ACC112 (cell line): ENCODE measurements at regions not wholly inside any gene's neighbourhood (a gene's known extent, or its start where the extent isn't known, plus 50 kb on each side); places are given as distances from the start of the nearest gene placed in this dataset.

Experiments
- H2AFZ ChIP-seq: fragments of 200-600 bp; sonication (generic); one replicate; pipeline ENCODE4 v1.6.0; 2017; ENCODE audit warnings: antibody characterized with exemption, low read length; ENCODE audit not compliant: unreplicated experiment
- H3K27ac ChIP-seq: fragments of 200-600 bp; sonication (generic); 2 replicates; pipeline ENCODE4 v1.5.1; 2014; ENCODE audit warnings: low read depth, mild to moderate bottlenecking, antibody characterized with exemption, low read length, moderate library complexity
- H3K27me3 ChIP-seq: fragments of 200-600 bp; sonication (generic); 2 replicates; pipeline ENCODE4 v1.6.1; 2014; ENCODE audit warnings: mild to moderate bottlenecking, antibody characterized with exemption, low read length, moderate library complexity, mixed read lengths; ENCODE audit not compliant: insufficient read depth
- H3K36me3 ChIP-seq: fragments of 200-600 bp; sonication (generic); 2 replicates; pipeline ENCODE4 v1.6.1; 2016; ENCODE audit warnings: mild to moderate bottlenecking, antibody characterized with exemption, low read length, moderate library complexity, mixed read lengths; ENCODE audit not compliant: insufficient read depth
- H3K4me1 ChIP-seq: fragments of 200-600 bp; sonication (generic); one replicate; pipeline ENCODE4 v1.6.1; 2016; ENCODE audit warnings: low read length, mixed read lengths; ENCODE audit not compliant: insufficient read depth, unreplicated experiment, control insufficient read depth
- H3K4me3 ChIP-seq: fragments of 200-600 bp; sonication (generic); 2 replicates; pipeline ENCODE4 v1.5.1; 2014; ENCODE audit warnings: mild to moderate bottlenecking, low read depth, low read length
- H3K79me2 ChIP-seq: fragments of 200-600 bp; sonication (generic); one replicate; pipeline ENCODE4 v1.6.0; 2016; ENCODE audit warnings: low read length; ENCODE audit not compliant: control insufficient read depth, unreplicated experiment, insufficient read depth

- no peak overlapping the region for H3K27ac ChIP-seq
- H3K27me3 ChIP-seq = peaks cover 42% of the 10 kb centered on the region
- no peaks in the 10 kb centered on the region for H3K36me3 ChIP-seq
- no peak overlapping the region for H3K4me3 ChIP-seq
- no peak overlapping the region for H2AFZ ChIP-seq
- H3K79me2 ChIP-seq = no peaks in the 10 kb centered on the region
- no peaks in the 10 kb centered on the region for H3K4me1 ChIP-seq
Observed at GRCh38 chr5:66306105-66306843, 162.2 kb downstream of the SREK1 start.

GRCh38 chr5:66306844-66307315 is 162.8 kb downstream of the SREK1 start:
- H3K4me3 ChIP-seq = no peak overlapping the region
- no peaks in the 10 kb centered on the region for H3K36me3 ChIP-seq
- H3K4me1 ChIP-seq = no peaks in the 10 kb centered on the region
- no peak overlapping the region for H2AFZ ChIP-seq
- H3K79me2 ChIP-seq = no peaks in the 10 kb centered on the region
- no peak overlapping the region for H3K27ac ChIP-seq
- peaks cover 38% of the 10 kb centered on the region for H3K27me3 ChIP-seq

- Histone ChIP-seq H3K79me2 (no peaks in the 10 kb centered on the region), H3K4me1 (no peaks in the 10 kb centered on the region), H3K27me3 (peaks cover 29% of the 10 kb centered on the region), H3K4me3 (no peak overlapping the region), H3K36me3 (no peaks in the 10 kb centered on the region), H3K27ac (no peak overlapping the region), H2AFZ (no peak overlapping the region)
Observed at GRCh38 chr5:66307647-66308241, 163.6 kb downstream of the SREK1 start.

- Histone ChIP-seq H3K4me1 (no peaks in the 10 kb centered on the region), H3K27me3 (no peaks in the 10 kb centered on the region), H2AFZ (no peak overlapping the region), H3K36me3 (no peaks in the 10 kb centered on the region), H3K4me3 (no peak overlapping the region), H3K27ac (no peak overlapping the region), H3K79me2 (no peaks in the 10 kb centered on the region)
Observed at GRCh38 chr5:66312266-66312665, 168.2 kb downstream of the SREK1 start.

GRCh38 chr5:66315784-66316183 is 171.7 kb downstream of the SREK1 start:
- Histone ChIP-seq H3K36me3 (no peaks in the 10 kb centered on the region), H2AFZ (no peak overlapping the region), H3K27ac (no peak overlapping the region), H3K79me2 (no peaks in the 10 kb centered on the region), H3K4me3 (no peak overlapping the region), H3K27me3 (peaks cover 24% of the 10 kb centered on the region), H3K4me1 (no peaks in the 10 kb centered on the region)

- Histone ChIP-seq H3K27me3 (peaks cover 75% of the 10 kb centered on the region), H3K4me1 (no peaks in the 10 kb centered on the region), H2AFZ (no peak overlapping the region), H3K4me3 (no peak overlapping the region), H3K27ac (no peak overlapping the region), H3K79me2 (no peaks in the 10 kb centered on the region), H3K36me3 (no peaks in the 10 kb centered on the region)
Observed at GRCh38 chr5:66322786-66323528, 178.9 kb downstream of the SREK1 start.

- Histone ChIP-seq H2AFZ (no peak overlapping the region), H3K4me1 (no peaks in the 10 kb centered on the region), H3K27me3 (peaks cover 72% of the 10 kb centered on the region), H3K4me3 (no peak overlapping the region), H3K79me2 (no peaks in the 10 kb centered on the region), H3K36me3 (no peaks in the 10 kb centered on the region), H3K27ac (no peak overlapping the region)
Observed at GRCh38 chr5:66323529-66323895, 179.4 kb downstream of the SREK1 start.

GRCh38 chr5:66324357-66324756 is 180.3 kb downstream of the SREK1 start:
- H3K36me3 ChIP-seq = no peaks in the 10 kb centered on the region
- no peak overlapping the region for H3K4me3 ChIP-seq
- no peaks in the 10 kb centered on the region for H3K4me1 ChIP-seq
- peaks cover 70% of the 10 kb centered on the region for H3K27me3 ChIP-seq
- H3K27ac ChIP-seq = no peak overlapping the region
- no peak overlapping the region for H2AFZ ChIP-seq
- no peaks in the 10 kb centered on the region for H3K79me2 ChIP-seq

GRCh38 chr5:66326276-66326675 is 182.2 kb downstream of the SREK1 start:
- Histone ChIP-seq H3K79me2 (no peaks in the 10 kb centered on the region), H3K27ac (no peak overlapping the region), H3K27me3 (peaks cover 57% of the 10 kb centered on the region), H3K4me3 (no peak overlapping the region), H3K36me3 (no peaks in the 10 kb centered on the region), H3K4me1 (no peaks in the 10 kb centered on the region), H2AFZ (no peak overlapping the region)

- H3K36me3 ChIP-seq = no peaks in the 10 kb centered on the region
- H3K4me3 ChIP-seq = no peak overlapping the region
- no peaks in the 10 kb centered on the region for H3K4me1 ChIP-seq
- H3K27me3 ChIP-seq = peaks cover 52% of the 10 kb centered on the region
- no peak overlapping the region for H2AFZ ChIP-seq
- H3K27ac ChIP-seq = no peak overlapping the region
- no peaks in the 10 kb centered on the region for H3K79me2 ChIP-seq
Observed at GRCh38 chr5:66327008-66327407, 182.9 kb downstream of the SREK1 start.
